GM10266 (cell line): ENCODE measurements at regions not wholly inside any gene's neighbourhood (a gene's known extent, or its start where the extent isn't known, plus 50 kb on each side); places are given as distances from the start of the nearest gene placed in this dataset.

Experiments
- DNase-seq: peaks from one replicate; pipeline ENCODE4 v3.0.0; 2012; ENCODE audit errors: extremely low spot score
- TF ChIP-seq, protein P1 (sequence below): IDR thresholded peaks from 2 replicates; pipeline ENCODE4 v1.5.1; 2012; ENCODE audit warnings: mild to moderate bottlenecking, low read depth; ENCODE audit not compliant: control insufficient read depth, insufficient read depth; ENCODE audit errors: missing control alignments

DNA sequence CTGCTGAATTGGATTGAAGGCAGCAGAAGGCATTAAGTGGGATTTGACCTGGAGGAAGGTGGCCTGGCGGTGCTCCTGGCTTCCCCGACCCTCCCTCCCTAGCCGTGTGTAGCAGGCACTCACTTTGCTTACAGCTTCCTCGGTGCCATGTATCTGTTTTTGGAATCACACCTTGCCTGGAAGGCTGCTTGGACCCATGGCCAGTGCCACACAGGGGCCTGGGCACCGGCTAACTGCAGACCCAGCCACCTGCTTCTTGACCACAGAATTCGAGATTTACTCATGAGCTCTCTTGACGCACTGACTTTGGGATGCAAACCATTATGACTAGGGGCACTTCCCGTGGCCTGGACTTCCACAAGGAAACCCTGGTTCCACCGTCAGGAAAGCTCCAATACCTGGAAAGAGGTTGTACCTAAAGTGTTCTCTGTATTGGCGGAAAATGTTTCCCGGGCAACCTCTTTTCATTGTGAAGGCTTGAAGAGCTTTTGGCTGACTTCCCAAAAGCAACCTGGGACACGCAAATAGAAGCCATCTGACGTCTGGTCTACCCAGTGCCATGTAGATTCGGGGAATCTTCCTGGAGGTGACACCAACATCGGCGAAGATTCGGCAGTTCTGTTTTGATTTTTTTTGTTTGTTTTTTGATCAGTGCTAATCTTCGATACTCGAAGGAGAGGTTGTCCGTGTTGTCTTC, 125.6 kb upstream of the RTL1 start:
- TF ChIP-seq, protein P1, sequence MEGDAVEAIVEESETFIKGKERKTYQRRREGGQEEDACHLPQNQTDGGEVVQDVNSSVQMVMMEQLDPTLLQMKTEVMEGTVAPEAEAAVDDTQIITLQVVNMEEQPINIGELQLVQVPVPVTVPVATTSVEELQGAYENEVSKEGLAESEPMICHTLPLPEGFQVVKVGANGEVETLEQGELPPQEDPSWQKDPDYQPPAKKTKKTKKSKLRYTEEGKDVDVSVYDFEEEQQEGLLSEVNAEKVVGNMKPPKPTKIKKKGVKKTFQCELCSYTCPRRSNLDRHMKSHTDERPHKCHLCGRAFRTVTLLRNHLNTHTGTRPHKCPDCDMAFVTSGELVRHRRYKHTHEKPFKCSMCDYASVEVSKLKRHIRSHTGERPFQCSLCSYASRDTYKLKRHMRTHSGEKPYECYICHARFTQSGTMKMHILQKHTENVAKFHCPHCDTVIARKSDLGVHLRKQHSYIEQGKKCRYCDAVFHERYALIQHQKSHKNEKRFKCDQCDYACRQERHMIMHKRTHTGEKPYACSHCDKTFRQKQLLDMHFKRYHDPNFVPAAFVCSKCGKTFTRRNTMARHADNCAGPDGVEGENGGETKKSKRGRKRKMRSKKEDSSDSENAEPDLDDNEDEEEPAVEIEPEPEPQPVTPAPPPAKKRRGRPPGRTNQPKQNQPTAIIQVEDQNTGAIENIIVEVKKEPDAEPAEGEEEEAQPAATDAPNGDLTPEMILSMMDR = no peak
- no peak for DNase-seq

DNA sequence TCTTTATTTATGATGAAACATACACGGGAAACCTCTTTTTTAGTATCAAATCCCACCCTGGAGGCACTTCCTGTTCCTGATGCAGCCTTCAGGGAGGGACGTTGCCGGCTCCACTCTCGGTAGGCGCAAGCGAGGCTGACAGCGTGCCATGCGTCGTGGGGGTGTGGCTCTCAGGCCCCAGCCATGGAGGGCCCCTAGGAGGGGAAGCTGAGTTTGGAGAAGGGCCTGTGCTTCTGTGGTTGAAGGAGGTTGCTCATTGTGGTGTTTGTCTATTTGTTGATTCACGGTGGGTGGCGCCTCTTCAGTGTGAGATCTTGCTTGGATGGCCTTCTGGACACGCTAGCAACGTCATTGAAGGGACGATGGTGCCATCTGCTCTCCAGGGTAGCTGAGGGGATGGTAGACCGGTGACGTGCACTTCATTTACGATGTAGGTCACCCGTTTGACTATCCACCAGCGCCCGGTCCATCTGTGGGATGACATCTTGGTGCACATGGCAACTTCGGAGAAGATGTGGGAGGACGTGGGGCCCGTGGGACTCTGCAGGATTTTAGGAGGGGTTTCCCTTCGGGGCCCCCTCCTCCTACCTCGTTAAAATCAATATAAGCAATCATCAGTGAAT, 126.3 kb upstream of the RTL1 start:
- no peak for DNase-seq
- TF ChIP-seq, protein P1 = no peak

DNA sequence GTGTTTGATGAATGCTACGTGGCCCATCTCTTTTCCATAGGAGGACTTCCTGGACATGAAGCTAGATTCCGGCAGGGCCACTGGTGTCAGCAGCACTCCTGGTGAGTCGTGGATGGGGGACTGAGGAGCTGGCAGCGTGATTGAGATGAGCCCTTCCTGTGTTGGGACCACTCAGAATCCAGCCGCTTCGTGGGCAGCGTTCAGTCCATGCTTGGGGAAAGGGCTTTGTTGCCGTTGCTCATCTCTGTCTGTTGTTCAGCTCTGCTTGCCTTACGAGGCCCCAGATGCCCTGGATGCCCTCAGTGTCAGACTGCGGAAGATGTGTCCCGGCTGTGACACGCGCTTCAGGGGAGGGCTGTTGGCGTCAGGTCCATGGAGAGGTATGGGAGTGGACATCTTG, 127.1 kb upstream of the RTL1 start:
- TF ChIP-seq, protein P1 = no peak
- DNase-seq = no peak

DNA sequence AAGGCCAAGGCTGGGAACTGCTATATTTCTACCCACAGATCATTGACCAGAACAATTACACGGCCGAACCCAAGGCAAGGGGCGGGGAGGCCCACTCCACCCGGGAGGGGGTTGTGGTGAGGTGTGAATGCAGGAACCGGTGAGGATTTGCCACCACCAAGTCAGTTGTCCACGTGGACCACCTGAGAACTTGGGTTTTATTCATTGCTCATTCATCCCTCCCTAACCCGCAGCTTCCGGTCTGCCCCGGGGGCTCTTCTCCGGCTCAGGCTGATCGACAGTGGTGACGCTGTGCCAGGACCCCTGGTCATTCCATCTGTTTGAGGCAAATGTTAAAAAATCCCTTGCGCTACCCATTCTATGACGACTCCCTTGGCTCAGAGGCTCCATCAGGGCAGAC, 127.7 kb upstream of the RTL1 start:
- DNase-seq = no peak
- TF ChIP-seq, protein P1 = no peak

DNA sequence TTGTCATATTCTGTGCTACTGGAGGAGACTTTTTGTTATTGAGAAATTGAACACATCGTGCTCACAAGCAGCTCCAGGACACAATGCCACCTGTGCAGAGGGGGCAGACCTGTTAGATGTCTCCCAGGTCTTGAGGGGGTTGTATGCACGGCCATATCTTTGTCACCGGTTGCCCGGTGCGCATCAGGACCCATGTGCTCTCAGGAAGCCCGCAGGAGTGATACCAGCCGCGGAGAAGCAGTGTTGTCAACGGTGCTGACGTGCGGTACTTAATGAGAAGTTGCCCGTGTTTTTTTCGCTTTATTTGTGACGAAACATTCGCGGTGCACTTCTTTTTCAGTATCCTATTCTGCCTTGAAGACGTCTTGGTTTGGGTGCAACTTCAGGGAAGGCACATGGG, 128.2 kb upstream of the RTL1 start:
- DNase-seq = no peak
- TF ChIP-seq, protein P1 = no peak

DNA sequence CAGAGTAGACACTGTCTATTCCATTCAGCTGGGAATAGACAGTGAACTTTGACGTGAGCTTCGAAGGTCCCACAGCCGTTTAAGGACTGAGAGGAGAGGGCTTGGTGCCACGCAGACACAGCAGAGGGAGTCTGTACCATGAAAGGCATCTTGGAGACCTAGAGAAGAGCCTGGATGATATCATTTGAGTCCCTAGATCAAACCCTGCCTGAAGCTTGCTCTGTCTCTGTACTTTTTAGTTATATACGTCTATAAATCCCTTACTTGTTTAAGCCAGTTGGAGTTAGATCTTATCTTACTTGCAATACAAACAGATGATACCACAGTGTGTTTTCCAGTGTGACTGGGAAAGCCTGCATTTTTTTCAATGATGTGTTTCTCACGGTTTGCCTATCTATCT, 128.9 kb upstream of the RTL1 start:
- TF ChIP-seq, protein P1 = no peak
- no peak for DNase-seq

DNA sequence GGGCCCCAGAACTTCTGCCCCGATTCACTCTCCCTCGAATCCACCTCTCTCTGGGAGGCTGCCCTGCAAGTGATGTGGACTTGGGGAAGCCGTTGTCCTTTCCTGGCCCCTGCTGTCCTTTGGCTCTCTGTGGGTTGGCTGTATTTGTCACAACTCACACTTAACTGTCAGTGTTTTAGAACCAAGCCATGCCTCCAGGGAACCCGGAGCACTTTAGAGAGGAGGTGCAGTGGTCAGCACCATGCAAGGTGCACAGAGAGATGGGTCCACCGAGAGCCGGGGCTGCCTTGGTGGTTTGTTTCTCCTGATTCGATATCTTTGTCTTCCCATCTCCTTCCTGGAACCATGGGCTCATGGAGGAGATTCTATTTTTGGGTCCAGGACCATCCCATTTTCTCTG, 129.5 kb upstream of the RTL1 start:
- TF ChIP-seq, protein P1 = no peak
- DNase-seq = no peak
